GM19324 (cell line): ENCODE measurements at regions not wholly inside any gene's neighbourhood (a gene's known extent, or its start where the extent isn't known, plus 50 kb on each side); places are given as distances from the start of the nearest gene placed in this dataset.
"Not testable (repeated sequence)": the region's sequence is repeated elsewhere in the genome, so short reads cannot be mapped to it uniquely, and the experiment has no call there.

Experiments
- ATAC-seq: cut with Tn5 transposase; IDR thresholded peaks from one replicate; pipeline ENCODE4 v1.9.1; 2021; ENCODE audit warnings: mild to moderate bottlenecking, moderate library complexity; ENCODE audit not compliant: unreplicated experiment, low FRiP score

DNA sequence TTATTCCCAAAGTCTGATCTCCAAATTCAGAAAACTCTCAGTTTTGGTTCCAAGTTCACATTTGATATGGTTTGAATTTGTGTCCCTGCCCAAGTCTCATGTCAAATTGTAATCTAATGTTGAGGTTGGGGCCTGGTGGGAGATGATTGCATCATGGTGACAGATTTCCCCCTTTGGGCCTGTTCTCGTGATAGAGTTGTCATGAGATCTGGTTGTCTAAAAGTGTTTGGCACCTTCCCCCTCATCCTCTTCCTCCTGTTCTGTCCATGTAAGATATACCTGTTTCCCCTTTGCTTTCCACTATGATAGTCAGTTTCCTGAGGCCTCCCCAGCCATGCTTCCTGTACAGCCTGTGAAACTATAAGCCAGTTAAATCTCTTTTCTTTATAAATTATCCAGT, 138.6 kb downstream of the ARL4A start:
- no peak for ATAC-seq

DNA sequence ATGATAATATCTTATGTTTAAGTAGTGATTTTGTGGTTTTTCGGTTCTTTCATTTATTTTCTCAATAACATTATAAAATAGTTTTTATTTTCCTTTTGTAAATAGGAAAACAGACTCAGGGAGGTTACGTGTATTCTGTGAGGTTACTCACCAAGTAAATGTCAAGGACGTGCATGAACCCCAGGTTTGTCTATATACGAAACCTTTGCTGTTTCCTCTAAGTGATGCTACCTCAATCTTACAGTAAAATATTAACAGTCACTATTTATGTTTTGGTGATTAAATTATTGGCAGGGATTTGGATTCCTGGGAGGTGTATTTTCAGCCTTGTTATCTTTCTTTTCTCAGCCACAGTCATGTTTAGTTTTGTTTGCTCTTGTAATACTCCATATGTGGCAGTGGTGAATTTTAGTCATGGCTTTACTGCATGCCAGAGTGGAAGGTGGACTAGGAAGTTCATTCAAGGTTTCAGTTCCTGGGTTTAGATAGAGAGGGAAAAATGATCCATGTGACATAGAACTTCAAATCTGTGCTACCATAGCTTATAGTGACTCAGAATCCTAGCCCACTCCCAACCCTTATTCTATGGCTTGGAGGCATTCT, 139.9 kb downstream of the ARL4A start:
- no peak for ATAC-seq

DNA sequence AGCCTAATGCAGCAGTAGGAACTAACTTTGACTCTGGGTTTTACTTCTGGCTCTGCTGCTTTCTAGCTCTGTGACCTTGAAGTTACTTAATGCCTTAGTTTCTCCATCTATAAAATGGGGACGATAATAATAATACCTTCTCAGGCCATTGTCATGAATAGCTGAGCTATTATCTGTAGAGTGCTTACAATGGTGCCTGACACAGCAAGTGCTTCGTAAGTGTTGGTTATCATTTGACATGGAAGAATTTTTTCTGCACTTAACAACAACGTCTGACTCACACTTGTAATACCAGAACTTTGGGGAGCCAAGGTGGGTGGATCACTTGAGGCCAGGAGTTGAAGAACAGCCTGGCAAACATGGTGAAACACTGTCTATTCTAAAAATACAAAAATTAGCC, 140.5 kb downstream of the ARL4A start:
- ATAC-seq, result no peak

DNA sequence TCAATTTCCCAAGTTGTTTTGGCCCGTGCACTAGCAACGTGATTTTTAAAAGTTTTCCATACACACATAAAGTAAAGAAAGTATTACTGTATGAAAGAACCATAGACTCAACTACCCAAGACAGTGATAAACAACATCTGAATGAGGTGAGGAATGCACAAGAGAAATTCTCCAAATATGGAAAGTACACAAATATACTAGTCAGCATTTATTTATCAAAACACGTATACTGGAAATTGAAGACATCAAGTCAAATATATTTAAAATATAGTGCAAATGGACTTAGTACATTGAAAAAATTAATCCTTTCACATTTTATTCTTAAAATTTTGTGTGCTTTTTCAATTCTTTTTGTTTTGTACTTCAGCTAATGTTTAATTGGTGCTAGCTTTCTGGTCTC, 143.6 kb downstream of the ARL4A start:
- ATAC-seq, result no peak

DNA sequence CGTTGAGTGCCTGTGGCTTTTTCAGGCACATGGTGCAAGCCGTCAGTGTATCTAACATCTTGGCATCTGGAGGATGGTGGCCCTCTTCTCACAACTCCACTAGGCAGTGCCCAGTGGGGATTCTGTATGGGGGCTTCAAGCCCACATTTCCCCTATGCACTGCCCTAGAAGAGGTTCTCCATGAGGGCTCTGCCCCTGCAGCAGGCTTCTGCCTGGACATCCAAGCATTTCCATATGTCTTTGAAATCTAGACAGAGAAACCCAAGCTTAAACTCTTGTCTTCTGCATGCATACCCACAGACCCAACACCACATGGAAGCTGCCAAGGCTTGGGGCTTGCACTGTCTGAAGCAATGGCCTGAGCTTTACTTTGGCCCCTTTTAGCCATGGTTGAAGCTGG, 146.4 kb downstream of the ARL4A start:
- ATAC-seq, result no peak

DNA sequence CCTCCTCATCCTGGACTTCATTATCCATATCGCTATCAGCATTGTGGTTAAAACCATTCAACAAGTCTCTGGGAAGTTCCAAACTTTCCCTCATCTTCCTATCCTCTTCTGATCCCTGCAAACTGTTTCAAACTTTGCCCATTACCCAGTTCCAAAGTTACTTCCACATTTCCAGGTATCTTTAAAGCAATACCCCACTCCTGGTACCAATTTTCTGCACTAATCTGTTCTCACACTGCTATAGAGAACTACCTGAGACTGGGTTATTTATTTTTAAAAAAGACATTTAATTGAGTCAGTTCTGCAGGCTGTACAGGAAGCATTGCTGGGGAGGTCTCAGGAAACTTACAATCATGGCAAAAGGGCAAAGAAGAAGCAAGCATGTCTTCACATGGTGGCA, 147.3 kb downstream of the ARL4A start:
- ATAC-seq, result no peak

DNA sequence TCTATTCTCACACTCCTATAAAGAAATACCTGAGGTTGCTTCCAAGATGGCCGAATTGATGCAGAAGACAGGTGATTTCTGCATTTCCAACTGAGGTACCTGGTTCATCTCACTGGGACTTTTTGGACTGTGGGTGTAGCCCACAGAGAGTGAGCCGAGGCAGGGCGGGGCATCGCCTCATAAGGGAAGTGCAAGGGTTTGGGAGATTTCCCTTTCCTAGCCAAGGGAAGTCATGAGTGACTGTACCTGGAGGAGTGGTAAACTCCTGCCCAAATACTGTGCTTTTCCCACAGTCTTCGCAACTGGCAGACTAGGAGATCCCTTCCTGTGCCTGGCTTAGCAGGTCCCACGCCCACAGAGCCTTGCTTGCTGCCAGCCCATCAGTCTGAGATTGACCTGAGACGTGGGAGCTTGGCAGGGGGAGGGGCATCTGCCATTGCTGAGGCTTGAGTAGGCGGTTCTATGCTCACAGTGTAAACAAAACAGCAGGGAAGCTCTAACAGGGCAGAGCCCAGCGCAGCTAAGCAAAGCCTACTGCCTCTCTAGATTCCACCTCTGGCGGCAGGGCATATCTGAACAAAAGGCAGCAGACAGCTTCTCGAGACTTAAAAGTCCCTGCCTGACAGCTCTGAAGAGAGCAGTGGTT, 152.2 kb downstream of the ARL4A start:
- ATAC-seq, result no peak

DNA sequence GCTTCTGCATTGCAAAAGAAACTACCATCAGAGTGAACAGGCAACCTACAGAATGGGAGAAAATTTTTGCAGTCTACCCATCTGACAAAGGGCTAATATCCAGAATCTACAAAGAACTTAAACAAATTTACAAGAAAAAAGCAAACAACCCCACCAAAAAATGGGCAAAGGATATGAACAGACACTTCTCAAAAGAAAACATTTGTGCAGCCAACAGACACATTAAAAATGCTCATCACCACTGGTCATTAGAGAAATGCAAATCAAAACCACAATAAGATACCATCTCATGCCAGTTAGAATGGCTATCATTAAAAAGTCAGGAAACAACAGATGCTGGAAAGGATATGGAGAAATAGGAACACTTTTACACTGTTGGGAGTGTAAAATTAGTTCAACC, 157.3 kb downstream of the ARL4A start:
- not testable (repeated sequence) for ATAC-seq

DNA sequence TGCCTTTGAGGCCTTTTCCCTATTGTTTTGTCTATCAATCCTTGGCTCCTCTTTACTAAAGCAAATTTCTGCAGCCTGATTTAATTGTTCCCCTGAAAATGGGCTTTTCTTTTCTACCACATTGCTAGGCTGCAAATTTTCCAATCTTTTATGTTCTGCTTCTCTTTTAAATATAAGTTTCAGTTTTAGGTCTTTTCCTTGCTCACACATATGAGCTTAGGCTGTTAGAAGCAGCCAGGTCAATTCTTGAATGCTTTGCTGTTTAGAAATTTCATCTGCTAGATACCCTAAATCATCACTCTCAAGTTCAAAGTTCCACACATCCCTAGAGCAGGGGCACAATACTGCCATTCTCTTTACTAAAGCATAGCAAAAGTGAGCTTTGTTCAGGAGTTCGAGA, 159.6 kb downstream of the ARL4A start:
- ATAC-seq, result no peak

DNA sequence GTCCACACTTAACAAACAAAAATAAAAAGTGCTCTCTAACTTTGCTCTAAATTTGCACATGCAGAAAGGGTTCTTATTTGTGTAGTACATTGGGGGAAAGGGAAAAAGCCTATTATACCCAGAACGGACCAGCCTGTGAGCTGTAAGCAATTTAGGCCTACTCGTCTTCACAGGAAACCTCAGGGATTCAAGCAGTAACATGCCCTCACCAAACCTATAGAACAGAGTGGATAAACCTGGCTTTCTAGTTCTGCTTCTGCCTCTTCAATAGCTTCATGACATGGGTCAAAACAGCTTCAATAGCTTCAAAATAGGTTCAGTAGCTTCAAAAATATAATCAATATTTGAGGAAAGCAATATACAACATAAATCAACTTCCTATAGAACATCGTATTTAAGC, 163.7 kb downstream of the ARL4A start:
- no peak for ATAC-seq

DNA sequence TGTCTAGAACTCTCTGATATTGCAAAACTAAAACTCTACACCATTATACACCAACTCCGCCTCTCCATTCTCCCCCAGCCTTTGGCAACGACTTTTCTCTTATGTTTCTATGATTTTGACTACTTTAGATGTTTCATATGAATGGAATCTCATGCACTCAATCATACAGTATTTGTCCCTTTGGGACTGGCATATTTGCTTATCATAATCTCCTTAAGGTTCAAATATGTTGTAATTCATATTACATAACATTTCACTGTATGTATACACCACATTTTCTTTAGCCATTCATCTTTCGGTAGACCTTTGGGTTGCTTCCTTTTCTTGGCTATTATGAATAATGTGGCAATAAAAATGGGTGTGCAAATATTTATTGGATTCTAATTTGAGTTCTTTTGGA, 164.4 kb downstream of the ARL4A start:
- ATAC-seq, result no peak

DNA sequence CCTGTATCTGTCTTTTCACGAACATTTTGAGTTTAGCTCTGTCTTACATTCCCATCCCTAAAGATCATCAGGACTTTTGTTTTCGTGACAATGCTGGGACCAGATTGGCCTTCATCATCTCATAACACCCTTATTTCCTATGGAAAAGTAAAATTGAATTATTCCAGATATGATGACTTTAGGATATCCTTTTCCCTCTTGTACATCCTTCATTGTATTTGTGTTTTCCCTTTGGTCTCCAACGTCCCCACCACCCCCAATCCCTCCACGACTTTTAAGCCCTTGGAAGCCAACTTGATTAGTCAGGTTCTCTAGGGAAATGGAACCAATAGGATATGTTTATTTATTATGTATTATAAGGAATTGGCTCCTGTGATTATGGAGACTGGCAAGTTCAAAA, 167.6 kb downstream of the ARL4A start:
- no peak for ATAC-seq

DNA sequence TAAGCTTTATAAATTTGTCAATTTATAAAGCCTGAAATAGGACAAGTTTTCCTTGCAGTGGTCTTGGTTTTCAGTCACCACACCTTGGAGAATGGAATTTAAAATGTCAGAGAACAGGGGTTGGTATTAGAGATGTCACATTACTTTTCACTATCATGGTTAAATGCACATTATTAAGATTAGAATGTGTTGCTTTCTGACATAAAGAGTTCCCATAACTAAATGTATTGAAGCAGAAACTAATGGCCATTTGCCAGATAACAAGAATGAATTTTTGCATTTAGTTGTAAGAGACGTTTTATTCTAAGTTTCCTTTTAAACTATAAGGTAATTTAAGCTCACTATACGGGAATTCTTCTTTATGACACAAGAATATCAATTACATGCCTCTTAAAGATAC, 172.3 kb downstream of the ARL4A start:
- ATAC-seq, result no peak

DNA sequence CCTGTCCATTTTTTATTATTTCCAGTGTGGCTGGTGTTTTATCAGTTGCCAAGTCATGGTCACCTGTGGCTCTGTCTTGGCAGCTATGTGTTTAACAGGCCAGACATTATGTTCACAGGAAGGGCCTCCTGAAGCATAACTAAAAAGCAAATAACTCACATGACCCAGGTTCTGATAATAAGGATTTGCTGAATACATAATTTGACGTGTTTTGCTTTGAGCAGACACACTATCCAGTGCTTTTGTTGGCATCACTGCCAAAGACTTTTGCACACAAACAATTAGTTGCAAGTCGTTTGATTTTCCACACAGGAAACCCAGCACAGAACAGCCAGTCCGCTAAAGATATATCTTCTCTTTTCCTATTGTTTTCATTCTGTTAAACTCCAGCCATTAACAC, 173.6 kb downstream of the ARL4A start:
- no peak for ATAC-seq

DNA sequence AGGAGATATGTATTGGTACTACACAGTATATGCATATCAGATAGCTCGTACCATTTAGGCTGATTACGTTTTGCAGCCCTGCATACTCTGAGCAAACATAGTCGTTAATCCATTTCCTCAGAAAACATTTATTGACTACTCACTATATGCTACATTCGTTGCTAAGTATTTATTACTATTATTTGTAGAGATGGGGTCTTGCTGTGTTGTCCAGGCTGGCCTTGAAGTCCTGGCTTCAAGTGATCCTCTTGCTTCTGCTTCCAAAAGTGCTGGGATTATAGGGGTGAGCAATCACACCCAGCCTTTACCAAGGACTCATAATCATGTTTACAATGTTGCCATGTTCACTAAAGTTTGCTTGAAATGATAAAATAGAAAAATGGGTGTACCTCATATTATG, 174.7 kb downstream of the ARL4A start:
- ATAC-seq, result no peak

DNA sequence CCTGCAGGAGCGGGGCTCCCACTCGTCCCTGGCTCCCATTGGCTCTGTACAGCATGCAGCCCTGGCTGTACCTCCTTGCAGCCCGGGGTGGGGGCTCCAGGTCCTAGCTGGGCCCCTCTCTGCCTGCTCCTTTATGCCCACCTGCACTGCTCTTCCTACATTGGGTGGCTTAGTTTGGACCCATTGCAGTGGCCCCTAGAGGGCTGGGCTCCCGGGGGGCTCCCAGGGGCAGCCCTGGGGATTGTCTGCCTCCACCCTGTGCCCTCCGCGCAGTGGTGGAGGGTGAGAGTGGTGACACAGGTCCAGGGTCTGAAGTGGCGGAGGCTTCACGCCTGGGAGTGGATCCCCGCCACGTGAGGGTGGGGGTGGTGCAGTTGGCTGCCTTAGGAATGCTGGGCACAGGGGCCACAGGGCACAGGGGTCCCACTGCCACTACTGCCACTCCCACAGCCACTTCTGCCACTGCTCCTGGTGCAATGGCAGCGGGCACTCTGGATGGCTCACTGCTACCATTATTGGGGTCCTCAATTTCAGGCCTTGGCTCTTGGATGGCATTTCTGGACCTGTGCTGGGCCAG, 177.1 kb downstream of the ARL4A start:
- ATAC-seq, result no peak

DNA sequence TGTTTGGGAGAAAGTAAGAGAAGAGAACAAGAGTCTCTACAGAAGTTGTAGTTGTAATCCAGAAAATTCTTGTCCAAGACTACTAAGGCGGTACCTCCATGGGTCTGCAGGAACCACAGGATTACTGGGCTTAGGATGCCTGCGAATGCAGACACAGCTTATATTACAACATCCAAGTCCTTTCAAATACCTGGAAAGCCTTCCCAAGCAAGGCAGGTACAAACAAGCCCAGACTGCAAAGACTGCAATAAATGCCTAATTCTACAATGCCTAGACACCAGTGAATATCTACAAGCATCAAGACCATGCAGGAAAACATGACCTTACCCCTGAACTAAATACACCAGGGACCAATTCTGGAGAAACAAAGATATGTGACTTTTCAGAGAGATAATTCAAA, 178.2 kb downstream of the ARL4A start:
- no peak for ATAC-seq

DNA sequence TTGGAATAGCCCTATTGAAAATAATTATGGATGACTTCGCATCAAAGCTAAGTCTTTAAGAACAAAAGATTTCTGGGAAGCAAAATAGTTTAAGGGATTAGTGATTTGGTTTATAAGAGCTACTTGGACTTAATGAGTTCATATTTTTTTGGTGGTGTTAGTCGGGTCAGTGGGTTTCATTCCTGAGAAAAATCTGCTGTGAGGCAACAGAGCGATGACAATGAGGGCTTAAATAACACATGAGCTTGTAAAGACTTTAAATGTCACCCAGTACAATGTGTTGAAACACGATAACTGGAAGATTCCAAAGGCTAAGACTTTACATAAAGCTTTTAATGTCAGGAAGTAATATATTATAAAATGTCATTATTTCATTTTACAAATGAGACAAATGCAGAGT, 178.8 kb downstream of the ARL4A start:
- no peak for ATAC-seq

DNA sequence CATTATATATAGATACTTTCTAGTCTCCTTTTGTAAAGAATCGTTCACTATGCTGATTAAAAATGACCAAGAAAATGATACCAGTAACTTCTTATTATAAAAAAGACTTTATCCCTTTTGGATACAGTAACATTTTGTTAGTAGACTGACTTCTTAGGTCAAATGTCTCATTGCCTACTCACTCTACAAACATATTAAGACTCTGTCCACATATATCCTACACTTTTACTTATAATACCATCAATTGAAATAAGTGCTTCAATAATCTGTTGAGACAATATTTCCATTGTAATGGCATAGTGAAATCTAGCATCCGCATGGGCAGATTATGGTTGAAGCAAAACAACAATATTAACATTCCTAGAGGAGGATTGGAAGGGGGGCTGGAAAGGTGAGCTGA, 180.6 kb downstream of the ARL4A start:
- no peak for ATAC-seq

DNA sequence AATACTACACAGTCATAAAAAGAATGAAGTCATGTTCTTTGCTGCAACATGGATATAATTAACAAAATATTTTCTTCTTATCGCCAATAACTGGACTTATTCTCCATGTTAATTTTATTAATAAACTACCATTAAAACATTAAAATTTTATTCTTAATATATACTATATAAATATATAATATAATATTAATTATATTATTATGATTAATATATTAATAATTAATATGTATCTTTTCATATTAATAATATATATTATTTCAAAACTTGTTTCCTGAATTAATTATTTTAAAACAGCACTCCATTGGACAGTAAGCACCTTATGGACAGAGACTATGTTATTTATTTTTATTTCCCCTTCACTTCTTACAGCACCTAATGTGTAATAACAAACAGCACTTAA, 182.8 kb downstream of the ARL4A start:
- no peak for ATAC-seq

DNA sequence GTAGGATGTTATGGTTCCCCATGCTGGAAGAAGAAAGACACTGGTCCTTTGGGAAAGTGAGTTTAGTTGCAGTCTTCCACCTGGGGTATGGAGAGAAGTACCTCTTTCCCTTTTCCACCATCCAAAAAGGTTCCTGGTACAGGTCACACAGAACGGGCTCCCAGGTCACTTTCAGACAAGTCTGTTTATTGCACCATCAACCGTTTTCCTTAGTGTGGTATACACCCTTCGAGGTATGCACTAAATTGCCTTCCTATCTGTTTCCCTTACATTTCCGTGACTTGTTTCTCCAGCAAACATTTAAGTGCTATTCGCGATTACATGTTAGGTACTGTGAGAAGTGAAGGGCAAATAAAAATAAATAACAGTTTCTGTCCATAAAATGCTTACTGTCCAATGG, 185.1 kb downstream of the ARL4A start:
- no peak for ATAC-seq

DNA sequence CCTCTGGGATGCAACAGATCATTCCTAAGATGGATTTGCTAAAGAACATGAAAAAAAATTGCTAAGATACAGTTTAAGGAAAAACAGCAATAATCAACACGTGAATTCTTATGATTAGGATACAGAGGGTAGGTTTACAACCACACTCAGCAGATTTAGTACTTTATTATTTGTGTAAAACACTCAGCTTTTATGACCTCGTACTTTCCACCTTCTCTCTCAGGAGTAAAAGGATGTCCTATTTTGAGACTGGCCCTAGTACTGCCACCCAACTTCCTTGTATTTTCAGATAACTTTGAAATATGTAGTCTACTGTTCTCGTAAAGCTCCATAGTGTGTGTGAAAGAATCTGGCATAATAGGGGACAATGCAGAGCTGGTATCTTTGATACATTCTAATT, 186.1 kb downstream of the ARL4A start:
- ATAC-seq, result no peak
